ENCODE measurements at regions not wholly inside any gene's neighbourhood (a gene's known extent, or its start where the extent isn't known, plus 50 kb on each side); places are given as distances from the start of the nearest gene placed in this dataset.

DNA sequence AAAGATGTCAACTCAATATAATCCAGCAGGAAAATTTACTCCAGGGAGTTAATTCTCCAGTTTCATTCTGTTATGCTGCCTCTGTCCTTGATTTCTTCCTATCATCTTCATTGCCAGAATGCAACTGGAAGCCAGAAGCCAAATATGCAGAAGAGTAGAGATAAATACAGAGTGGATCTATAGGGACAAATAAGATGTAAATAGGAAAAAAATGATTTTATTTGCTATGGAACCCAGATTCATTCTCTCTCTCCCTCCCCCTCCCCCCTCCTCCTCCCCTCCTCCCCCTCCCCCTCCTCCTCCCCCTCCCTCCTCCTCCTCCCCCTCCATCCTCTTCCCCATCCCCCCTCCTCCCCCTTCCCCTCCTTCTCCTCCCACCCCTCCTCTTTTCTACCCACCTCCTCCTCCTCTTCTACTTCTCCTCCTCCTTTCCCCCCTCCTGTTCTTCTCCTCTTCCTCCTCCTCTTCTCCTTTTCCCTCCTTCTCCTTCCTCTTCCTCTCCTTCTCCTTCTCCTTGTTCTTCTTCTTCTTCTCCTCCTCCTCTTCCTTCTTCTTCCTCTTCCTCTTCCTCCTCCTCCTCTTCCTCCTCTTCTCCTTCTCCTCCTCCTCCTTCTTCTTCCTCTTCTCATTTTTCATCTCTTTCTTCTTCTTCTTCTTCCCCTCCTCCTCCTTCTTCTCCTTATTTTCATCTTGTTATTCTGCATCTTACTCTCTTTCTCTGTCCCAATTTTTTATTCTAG, 306.4 kb downstream of the NUF2 start (continued):
- peak; percentile 88 for TF ChIP-seq PCBP1 (IDR thresholded peaks at IDR 0.05; ENCODE audit: low read depth, low read length, poor library complexity, severe bottlenecking)

DNA sequence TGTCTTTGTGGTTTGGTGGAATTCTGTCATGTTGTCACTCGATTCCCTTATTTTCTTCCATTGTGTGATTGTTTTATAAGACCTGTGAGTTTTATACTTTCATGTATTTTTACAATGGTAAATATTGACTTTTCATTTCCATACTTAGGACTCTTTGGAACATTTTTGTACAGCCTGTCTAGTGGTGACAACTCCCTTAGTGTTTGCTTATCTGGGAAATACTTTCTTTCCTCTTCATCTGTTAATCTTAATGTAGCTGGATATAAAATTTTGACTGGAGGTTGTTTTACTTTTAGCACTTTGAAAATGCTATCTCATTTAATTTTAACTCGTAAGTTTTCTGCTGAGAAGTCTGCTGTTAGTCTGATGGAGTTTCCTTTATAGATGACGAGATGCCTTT, 310.5 kb downstream of the NUF2 start:
- no TSS peak for BruUV-seq (replicated peaks)
- DNase-seq (ENCODE audit: extremely low read depth in 1 of 4, low spot score in 3 of 4) (no peak), ATAC-seq (no peak), FAIRE-seq (no peak)
- Histone ChIP-seq H2AFZ (ENCODE audit: low read depth, low read length) (no peak overlapping the region), H3K9me1 (ENCODE audit: control insufficient read depth, insufficient read depth, low read length) (no peaks in the 10 kb centered on the region), H3K27ac (ENCODE audit: extremely low read depth, low read depth, low read length) (no peak overlapping the region), H3K9ac (ENCODE audit: insufficient read depth in 1 of 2, low read depth in 2 of 2, low read length in 2 of 2) (no peak overlapping the region), H3K9me3 (replicated peaks; ENCODE audit: control insufficient read depth, insufficient read depth, low read depth, low read length) (peaks cover 3% of the 10 kb centered on the region), H3K4me3 (no peak overlapping the region), H3K27me3 (ENCODE audit: control insufficient read depth in 2 of 2, insufficient read depth in 2 of 2, low read length in 2 of 2) (no peaks in the 10 kb centered on the region), H3K4me1 (replicated peaks in 1 of 2; ENCODE audit: control insufficient read depth in 2 of 2, insufficient read depth in 2 of 2, low read length in 2 of 2) (no peaks in the 10 kb centered on the region), H3K36me3 (ENCODE audit: control insufficient read depth, insufficient read depth, low read length) (no peaks in the 10 kb centered on the region), H3K79me2 (ENCODE audit: control insufficient read depth, insufficient read depth, low read length) (no peaks in the 10 kb centered on the region), H3K4me2 (ENCODE audit: insufficient read depth, low read length) (no peak overlapping the region), H4K20me1 (replicated peaks; ENCODE audit: control insufficient read depth, insufficient read depth, low read length) (no peaks in the 10 kb centered on the region)
- ChIA-PET POLR2A (no interaction called here), CTCF (ENCODE audit: low intra/inter-chr PET ratio) (no interaction called here)
- in situ Hi-C loops (cut with MboI) = no loop called here
- TF ChIP-seq PYGO2 (tag; IDR thresholded peaks at IDR 0.05) = no peak
- 3% methylated on average over 3 of the region's 3 CpGs for WGBS (ENCODE audit: insufficient coverage, low coverage, missing lambda C conversion rate)
- intact Hi-C loops (cut with micrococcal nuclease) = no loop called here

DNA sequence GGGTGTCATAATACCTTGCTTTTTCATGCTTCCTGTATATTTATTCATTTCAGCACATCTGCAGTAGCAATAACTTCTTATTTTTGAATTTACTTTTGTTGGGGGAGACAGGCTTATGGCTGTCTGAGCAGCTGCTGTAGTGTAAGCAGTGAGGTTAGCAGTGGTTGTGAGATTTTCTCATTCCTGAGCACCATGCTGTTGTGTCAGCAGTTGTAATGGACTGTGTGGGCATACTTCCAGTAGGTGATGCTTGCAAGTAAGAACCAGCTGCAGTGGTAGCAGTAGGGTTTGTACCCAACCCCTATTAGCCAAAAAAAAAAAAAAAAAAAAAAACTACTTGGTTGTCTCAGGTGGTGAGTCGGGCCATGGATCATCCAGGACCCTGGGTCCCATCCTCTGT, 311.6 kb downstream of the NUF2 start:
- no TSS peak for BruUV-seq (replicated peaks)
- DNase-seq (ENCODE audit: extremely low read depth in 1 of 4, low spot score in 3 of 4) (no peak), ATAC-seq (no peak), FAIRE-seq (no peak)
- no peaks in the 10 kb centered on the region for H3K79me2 ChIP-seq (ENCODE audit: control insufficient read depth, insufficient read depth, low read length)
- no peak overlapping the region for H3K27ac ChIP-seq (ENCODE audit: extremely low read depth, low read depth, low read length)
- no peak overlapping the region for H3K4me3 ChIP-seq
- H3K4me1 ChIP-seq (replicated peaks in 1 of 2; ENCODE audit: control insufficient read depth in 2 of 2, insufficient read depth in 2 of 2, low read length in 2 of 2) = no peaks in the 10 kb centered on the region
- CTCF ChIA-PET (ENCODE audit: low intra/inter-chr PET ratio) = no interaction called here
- POLR2A ChIA-PET = no interaction called here
- in situ Hi-C loops (cut with MboI) (no loop called here), intact Hi-C loops (cut with micrococcal nuclease) (no loop called here)
- H3K27me3 ChIP-seq (ENCODE audit: control insufficient read depth in 2 of 2, insufficient read depth in 2 of 2, low read length in 2 of 2) = no peaks in the 10 kb centered on the region
- 9% methylated on average over 1 of the region's 1 CpG for WGBS (ENCODE audit: insufficient coverage, low coverage, missing lambda C conversion rate)
- no peaks in the 10 kb centered on the region for H4K20me1 ChIP-seq (replicated peaks; ENCODE audit: control insufficient read depth, insufficient read depth, low read length)
- H3K9ac ChIP-seq (ENCODE audit: insufficient read depth in 1 of 2, low read depth in 2 of 2, low read length in 2 of 2) = no peak overlapping the region
- H3K9me1 ChIP-seq (ENCODE audit: control insufficient read depth, insufficient read depth, low read length) = no peaks in the 10 kb centered on the region
- peaks cover 3% of the 10 kb centered on the region for H3K9me3 ChIP-seq (replicated peaks; ENCODE audit: control insufficient read depth, insufficient read depth, low read depth, low read length)
- no peaks in the 10 kb centered on the region for H3K36me3 ChIP-seq (ENCODE audit: control insufficient read depth, insufficient read depth, low read length)
- H3K4me2 ChIP-seq (ENCODE audit: insufficient read depth, low read length) = no peak overlapping the region
- no peak overlapping the region for H2AFZ ChIP-seq (ENCODE audit: low read depth, low read length)
- no peak for TF ChIP-seq BHLHE40 (IDR thresholded peaks at IDR 0.05; ENCODE audit: low read length)
- no peak for TF ChIP-seq ZNF146 (CRISPR knock-in tag; IDR thresholded peaks at IDR 0.05; ENCODE audit: unreplicated experiment)
- TF ChIP-seq ZNF507 (tag; conservative IDR thresholded peaks at IDR 0.05) = no peak
- no peak for TF ChIP-seq RBM39 (optimal IDR thresholded peaks at IDR 0.05; ENCODE audit: low read depth, low read length)
- TF ChIP-seq PHF21A (IDR thresholded peaks at IDR 0.05; ENCODE audit: borderline replicate concordance, low read depth) = no peak
- TF ChIP-seq, protein P1, sequence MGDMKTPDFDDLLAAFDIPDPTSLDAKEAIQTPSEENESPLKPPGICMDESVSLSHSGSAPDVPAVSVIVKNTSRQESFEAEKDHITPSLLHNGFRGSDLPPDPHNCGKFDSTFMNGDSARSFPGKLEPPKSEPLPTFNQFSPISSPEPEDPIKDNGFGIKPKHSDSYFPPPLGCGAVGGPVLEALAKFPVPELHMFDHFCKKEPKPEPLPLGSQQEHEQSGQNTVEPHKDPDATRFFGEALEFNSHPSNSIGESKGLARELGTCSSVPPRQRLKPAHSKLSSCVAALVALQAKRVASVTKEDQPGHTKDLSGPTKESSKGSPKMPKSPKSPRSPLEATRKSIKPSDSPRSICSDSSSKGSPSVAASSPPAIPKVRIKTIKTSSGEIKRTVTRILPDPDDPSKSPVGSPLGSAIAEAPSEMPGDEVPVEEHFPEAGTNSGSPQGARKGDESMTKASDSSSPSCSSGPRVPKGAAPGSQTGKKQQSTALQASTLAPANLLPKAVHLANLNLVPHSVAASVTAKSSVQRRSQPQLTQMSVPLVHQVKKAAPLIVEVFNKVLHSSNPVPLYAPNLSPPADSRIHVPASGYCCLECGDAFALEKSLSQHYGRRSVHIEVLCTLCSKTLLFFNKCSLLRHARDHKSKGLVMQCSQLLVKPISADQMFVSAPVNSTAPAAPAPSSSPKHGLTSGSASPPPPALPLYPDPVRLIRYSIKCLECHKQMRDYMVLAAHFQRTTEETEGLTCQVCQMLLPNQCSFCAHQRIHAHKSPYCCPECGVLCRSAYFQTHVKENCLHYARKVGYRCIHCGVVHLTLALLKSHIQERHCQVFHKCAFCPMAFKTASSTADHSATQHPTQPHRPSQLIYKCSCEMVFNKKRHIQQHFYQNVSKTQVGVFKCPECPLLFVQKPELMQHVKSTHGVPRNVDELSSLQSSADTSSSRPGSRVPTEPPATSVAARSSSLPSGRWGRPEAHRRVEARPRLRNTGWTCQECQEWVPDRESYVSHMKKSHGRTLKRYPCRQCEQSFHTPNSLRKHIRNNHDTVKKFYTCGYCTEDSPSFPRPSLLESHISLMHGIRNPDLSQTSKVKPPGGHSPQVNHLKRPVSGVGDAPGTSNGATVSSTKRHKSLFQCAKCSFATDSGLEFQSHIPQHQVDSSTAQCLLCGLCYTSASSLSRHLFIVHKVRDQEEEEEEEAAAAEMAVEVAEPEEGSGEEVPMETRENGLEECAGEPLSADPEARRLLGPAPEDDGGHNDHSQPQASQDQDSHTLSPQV (IDR thresholded peaks at IDR 0.05) = no peak
- TF ChIP-seq IFI16 (CRISPR knock-in tag; IDR thresholded peaks at IDR 0.05) = no peak
- TF ChIP-seq ZC3H8 (IDR thresholded peaks at IDR 0.05) = no peak
- no peak for TF ChIP-seq CCAR2 (IDR thresholded peaks at IDR 0.05; ENCODE audit: low read depth, low read length)
- no peak for TF ChIP-seq OTX1 (CRISPR knock-in tag; IDR thresholded peaks at IDR 0.05)

All from K562 (cell line).